MM.1S (cell line): ENCODE measurements at regions not wholly inside any gene's neighbourhood (a gene's known extent, or its start where the extent isn't known, plus 50 kb on each side); places are given as distances from the start of the nearest gene placed in this dataset.

Experiments used
- CTCF ChIP-seq: fragments of 300-600 bp; sonication (generic); IDR thresholded peaks from 2 replicates; pipeline ENCODE4 v1.5.1; 2016; ENCODE audit warnings: antibody characterized with exemption, low read length, mixed read lengths
- EZH2 ChIP-seq: fragments of 300-600 bp; sonication (generic); optimal IDR thresholded peaks from 2 replicates; pipeline ENCODE3; 2017; ENCODE audit warnings: low read depth, mild to moderate bottlenecking, antibody characterized with exemption, low read length, mixed read lengths
- EZH2phosphoT487 ChIP-seq: fragments of 300-600 bp; sonication (generic); IDR thresholded peaks from 2 replicates; pipeline ENCODE4 v1.6.1; 2018; ENCODE audit warnings: antibody characterized with exemption, low read length

- TF ChIP-seq CTCF (no peak), EZH2 (no peak), EZH2phosphoT487 (no peak)
These were observed 971.7 kb downstream of the FSCB start for GRCh38 chr14:43535231-43535838.
